GM12891 (cell line): ENCODE measurements at regions not wholly inside any gene's neighbourhood (a gene's known extent, or its start where the extent isn't known, plus 50 kb on each side); places are given as distances from the start of the nearest gene placed in this dataset.
A peak's percentile ranks its signal among the peaks of the same experiment; 100 is the strongest.

Experiments
- DNase-seq: peaks from one replicate; pipeline ENCODE4 v3.0.0; 2011; ENCODE audit warnings: low spot score; ENCODE audit not compliant: insufficient read length
- FAIRE-seq: peaks from 2 replicates; lab custom pipeline; 2011; peaks lifted over from hg19 to GRCh38; lab: Jason Lieb, UNC
- PAX5 ChIP-seq: IDR thresholded peaks from 2 replicates; pipeline ENCODE4 v1.6.1; 2011; ENCODE audit warnings: low read length, moderate library complexity, mild to moderate bottlenecking; ENCODE audit not compliant: insufficient read depth, severe bottlenecking
- POLR2A ChIP-seq: IDR thresholded peaks from 2 replicates; pipeline ENCODE4 v1.6.1; 2011; ENCODE audit warnings: low read depth, low read length, control low read depth
- POLR2AphosphoS5 ChIP-seq: IDR thresholded peaks from 2 replicates; pipeline ENCODE4 v1.6.1; 2011; ENCODE audit warnings: low read depth, low read length, control low read depth
- POU2F2 ChIP-seq: IDR thresholded peaks from 2 replicates; pipeline ENCODE4 v1.6.1; 2011; ENCODE audit warnings: low read depth, mild to moderate bottlenecking, control low read depth, low read length, moderate library complexity
- SPI1 ChIP-seq: IDR thresholded peaks from 2 replicates; pipeline ENCODE4 v1.6.1; 2011; ENCODE audit warnings: low read depth, low read length, control low read depth
- TAF1 ChIP-seq: IDR thresholded peaks from 2 replicates; pipeline ENCODE4 v1.6.1; 2011; ENCODE audit warnings: low read depth, low read length, control low read depth

DNA sequence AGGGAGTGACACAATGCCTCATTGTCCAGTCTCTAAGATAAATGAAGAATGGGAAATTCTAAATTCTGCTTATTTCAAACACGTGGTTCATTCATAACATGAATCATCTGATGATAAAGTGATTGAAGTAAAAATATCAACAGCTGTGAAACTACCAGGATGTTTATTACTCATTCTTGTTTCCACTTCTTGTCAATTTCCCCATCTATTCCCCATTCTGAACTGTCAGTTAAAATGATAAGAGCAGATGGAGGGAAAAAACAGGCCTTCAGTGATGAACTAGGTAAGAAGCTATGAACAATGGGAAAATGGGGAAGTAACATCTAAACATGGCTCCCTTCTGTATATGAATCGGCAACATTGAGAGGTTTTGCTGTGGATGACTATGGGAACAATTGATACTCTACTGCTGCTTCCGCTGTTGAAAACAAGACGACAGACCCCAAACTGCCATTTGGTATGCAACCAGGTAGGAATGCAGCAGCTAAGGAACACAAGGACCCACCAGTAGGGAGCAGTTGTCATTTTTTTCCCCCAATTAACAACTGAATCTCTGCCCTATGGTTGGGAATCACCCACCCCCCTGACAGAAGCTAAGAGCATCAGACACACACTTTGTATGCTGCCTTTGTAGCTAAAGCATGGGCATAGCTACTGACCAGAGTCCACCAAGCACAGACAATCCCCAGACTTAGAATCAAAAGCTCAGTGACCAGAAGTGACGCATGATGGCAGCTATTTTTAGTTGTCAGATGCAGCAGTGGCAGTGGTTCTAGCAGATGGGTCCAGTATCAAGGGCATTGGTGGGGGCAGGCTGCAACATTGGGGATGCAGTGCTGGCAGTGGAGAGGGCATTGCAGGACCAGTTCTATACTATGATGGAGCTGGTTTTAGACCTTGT lies 52.9 kb upstream of the ZNF366 start:
- DNase-seq, result no peak
- TF ChIP-seq POU2F2, result no peak
- TF ChIP-seq PAX5, result no peak
- TF ChIP-seq POLR2AphosphoS5, result no peak
- TF ChIP-seq POLR2A, result no peak
- no peak for TF ChIP-seq TAF1
- TF ChIP-seq SPI1, result no peak
- FAIRE-seq, result no peak

DNA sequence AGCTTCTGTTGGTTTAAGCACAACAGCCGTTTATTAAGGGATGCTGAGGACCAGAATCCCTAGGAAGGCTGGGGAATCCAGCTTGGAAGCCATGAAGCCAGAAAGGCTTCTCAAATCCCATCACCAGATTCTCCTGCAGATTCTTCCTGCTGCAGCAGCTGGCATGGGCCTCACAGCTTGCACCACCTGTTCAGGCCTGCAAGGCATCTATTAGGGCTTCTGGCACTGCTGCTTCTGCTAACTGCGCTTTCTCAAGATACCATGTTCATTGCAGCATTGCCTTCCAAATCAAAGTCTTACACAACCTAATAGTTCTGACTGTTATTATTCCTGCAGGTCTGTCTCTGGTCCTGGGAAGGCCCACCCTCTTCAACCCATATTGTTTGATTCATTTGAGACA lies 51.2 kb upstream of the ZNF366 start:
- FAIRE-seq, result peak; percentile 48
- TF ChIP-seq TAF1, result no peak
- no peak for TF ChIP-seq POU2F2
- no peak for TF ChIP-seq POLR2AphosphoS5
- TF ChIP-seq SPI1, result no peak
- TF ChIP-seq POLR2A, result no peak
- no peak for TF ChIP-seq PAX5
- DNase-seq, result no peak

DNA sequence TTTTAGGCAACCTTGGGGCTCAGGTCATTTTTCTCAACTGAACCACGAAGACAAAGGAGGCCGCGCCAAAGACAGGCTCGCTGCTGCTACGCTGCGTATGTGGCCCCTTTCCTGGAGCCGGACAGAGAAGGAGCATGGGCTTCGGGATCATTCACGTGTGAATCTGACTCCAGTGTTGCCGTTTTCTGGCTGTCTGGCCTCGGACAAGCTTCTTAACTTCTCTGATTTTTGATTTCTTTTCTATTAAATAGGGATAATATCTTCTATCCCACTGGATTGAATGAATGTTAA lies 50.8 kb upstream of the ZNF366 start:
- DNase-seq (no peak), FAIRE-seq (no peak)
- TF ChIP-seq POU2F2 (no peak), POLR2A (no peak), SPI1 (no peak), POLR2AphosphoS5 (no peak), TAF1 (no peak), PAX5 (no peak)

DNA sequence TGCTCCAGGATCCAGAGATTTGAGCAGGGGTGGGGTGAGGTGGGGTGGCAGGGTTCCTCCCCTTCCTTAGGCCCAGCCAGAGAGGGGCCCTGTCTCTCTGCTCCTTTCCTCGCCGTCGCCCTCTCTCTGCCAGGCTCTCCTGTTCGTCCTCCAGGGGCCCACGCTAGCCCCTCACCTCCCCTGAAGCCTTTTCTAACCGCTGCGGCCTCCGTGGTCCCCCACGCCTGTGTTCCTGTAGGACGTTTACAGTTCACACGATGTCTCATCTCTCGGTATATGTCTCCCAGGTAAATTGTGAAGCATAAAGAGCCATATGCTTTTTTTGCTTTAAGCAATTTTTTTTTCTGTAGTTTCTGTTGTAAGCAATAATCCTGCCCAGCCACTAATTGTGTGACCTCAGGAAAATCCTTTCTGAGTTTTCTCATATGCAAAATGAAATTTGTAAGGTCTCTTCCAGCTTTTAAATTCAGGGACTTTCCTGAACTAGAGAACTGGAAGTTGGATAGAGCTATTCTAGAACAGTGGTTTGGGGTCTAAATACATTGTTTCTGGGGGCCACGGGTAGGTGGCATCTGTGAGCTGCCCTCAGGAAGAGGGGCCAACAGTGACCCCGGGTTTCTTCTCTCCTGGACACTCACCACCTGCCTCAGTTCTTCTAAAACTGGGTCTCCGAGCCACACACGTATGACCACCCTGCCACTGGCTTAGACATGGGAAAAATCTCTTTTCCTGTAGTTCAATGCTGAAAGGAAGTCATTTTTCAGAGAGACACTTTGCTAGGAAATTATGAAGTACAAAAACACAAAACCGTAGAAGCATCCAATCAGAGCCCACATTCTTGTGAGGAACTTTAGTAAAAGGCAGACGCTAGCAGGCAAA lies 50.2 kb upstream of the ZNF366 start:
- DNase-seq (no peak), FAIRE-seq (peak; percentile 9)
- no peak for TF ChIP-seq POLR2A
- TF ChIP-seq TAF1, result no peak
- TF ChIP-seq POU2F2, result no peak
- no peak for TF ChIP-seq SPI1
- TF ChIP-seq POLR2AphosphoS5, result no peak
- no peak for TF ChIP-seq PAX5
